Heart left ventricle (tissue), 13 donors: ENCODE measurements at regions not wholly inside any gene's neighbourhood (a gene's known extent, or its start where the extent isn't known, plus 50 kb on each side); places are given as distances from the start of the nearest gene placed in this dataset.

Source experiments
- CTCF ChIP-seq, 12 donors: fragments of 200-600 bp; sonication (generic) in 4 of 12; IDR thresholded peaks; one replicate each; pipeline versions ENCODE4 v1.5.0 to v1.8.0; 2018 to 2022; ENCODE audit warnings: antibody characterized with exemption in 12 of 12, mild to moderate bottlenecking in 5 of 12
- POLR2A ChIP-seq, 2 donors: fragments of 450-650 bp; IDR thresholded peaks; one replicate each; pipeline ENCODE4 v1.6.1; 2017; ENCODE audit warnings: antibody characterized with exemption in 2 of 2, mild to moderate bottlenecking in 2 of 2, moderate library complexity in 2 of 2
- donor health status: ischemic (EF 13 %, LVEDD 7.1; RV severe dilation, severe dysfunction).
- donor health status: DM: no; HTN: yes; CAD: no.
- donor health status: DM: no; HTN: no; CAD: no.
- donor health status: ischemic (EF 25% LVEDD 6.9; RV normal size, moderate dysfunction).
- donor health status: ischemic (EF 25% LVEDD 5.7; RV mildly dilated, moderate dysfunction).
- donor health status: ischemic (EF 35%, LVEDD 5.7; RV mildly dilated, moderate dysfunction).
- donor health status: nonischemic (EF 11% LVEDD 7.7; RV severe dilation, severe dysfunction).
- donor health status: DM: yes; HTN: yes; CAD: no.
- donor health status: PGD.
- donor health status: ischemic (EF 29% LVEDD 5.4; RV normal size, mild dysfunction).
- donor health status: nonischemic (EF 23%, LVEDD 6.1; RV moderate dilation, normal function).

DNA sequence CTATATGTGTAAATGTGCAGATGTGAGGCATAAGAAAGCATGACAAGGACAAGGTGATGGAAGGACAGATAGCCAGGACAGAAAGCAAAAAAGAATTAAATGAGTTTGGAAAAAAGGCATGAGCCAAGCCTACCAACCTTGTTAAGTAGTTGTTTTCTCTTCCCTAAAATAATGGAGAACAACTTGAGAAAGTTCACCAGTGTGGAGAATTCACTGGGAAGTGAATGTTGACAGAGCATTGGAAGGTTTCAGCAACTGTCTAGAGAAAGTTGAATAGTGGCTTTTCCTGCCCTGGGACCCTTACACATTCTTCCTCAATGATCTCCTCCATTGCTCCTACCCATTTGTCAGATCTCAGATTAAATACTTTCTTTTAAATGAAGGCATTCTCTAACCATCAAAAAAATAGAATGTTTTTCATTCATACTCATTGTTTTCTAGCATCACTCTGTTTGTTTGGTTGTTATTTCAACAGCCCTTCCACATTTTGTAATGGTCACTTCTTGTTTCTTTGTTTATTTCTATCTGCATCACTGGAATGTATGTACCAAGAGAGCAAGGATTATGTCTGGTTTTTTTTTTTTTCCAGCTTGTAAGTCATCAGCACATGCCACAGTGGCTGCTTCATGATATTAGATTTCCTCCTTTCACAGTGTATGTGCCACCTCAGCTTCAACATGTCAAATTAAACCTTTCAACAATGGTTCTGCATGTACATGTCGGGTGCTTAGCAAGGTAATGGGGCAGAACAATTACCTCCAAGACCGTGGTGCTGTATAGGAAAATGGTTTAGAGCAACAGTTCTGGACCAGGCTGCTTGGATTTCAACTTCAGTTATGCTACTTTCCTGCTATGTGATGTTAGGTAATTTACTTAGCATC is 586.0 kb upstream of the VRK2 start:
- TF ChIP-seq CTCF (IDR thresholded peaks at IDR 0.05) (no peak), POLR2A (IDR thresholded peaks at IDR 0.05) (no peak)
